ENCODE measurements at regions not wholly inside any gene's neighbourhood (a gene's known extent, or its start where the extent isn't known, plus 50 kb on each side); places are given as distances from the start of the nearest gene placed in this dataset.

GRCh38 chr4:106471151-106471550 is 102.6 kb upstream of the GIMD1 start:
- TF ChIP-seq RAD21 (IDR thresholded peaks at IDR 0.05; ENCODE audit: low read depth) (no peak), USF1 (IDR thresholded peaks at IDR 0.05) (no peak)

- TF ChIP-seq MAX (IDR thresholded peaks at IDR 0.05) (no peak), EGR1 (IDR thresholded peaks at IDR 0.05) (no peak), ZBTB7A (IDR thresholded peaks at IDR 0.05; ENCODE audit: low read depth) (no peak), FOXM1 (IDR thresholded peaks at IDR 0.05; ENCODE audit: borderline replicate concordance, low read depth) (no peak), TAF1 (IDR thresholded peaks at IDR 0.05; ENCODE audit: low read depth) (no peak), TEAD4 (IDR thresholded peaks at IDR 0.05) (no peak), RAD21 (IDR thresholded peaks at IDR 0.05; ENCODE audit: low read depth) (no peak), USF1 (IDR thresholded peaks at IDR 0.05) (no peak), CREB1 (IDR thresholded peaks at IDR 0.05; ENCODE audit: low read depth) (no peak), REST (IDR thresholded peaks at IDR 0.05; ENCODE audit: low read depth) (no peak), TCF12 (IDR thresholded peaks at IDR 0.05; ENCODE audit: low read depth) (no peak), CEBPB (IDR thresholded peaks at IDR 0.05) (no peak), EP300 (IDR thresholded peaks at IDR 0.05; ENCODE audit: borderline replicate concordance) (no peak), YY1 (IDR thresholded peaks at IDR 0.05; ENCODE audit: low read depth) (no peak), NFIC (IDR thresholded peaks at IDR 0.05) (no peak)
Measured at GRCh38 chr4:106463622-106464021, 95.0 kb upstream of the GIMD1 start.

- no peak for TF ChIP-seq TAF1 (IDR thresholded peaks at IDR 0.05; ENCODE audit: low read depth)
- TF ChIP-seq MAX (IDR thresholded peaks at IDR 0.05) = no peak
- no peak for TF ChIP-seq FOXM1 (IDR thresholded peaks at IDR 0.05; ENCODE audit: borderline replicate concordance, low read depth)
- no peak for TF ChIP-seq CREB1 (IDR thresholded peaks at IDR 0.05; ENCODE audit: low read depth)
Measured at GRCh38 chr4:106454581-106454980, 86.0 kb upstream of the GIMD1 start.

GRCh38 chr4:106454021-106454420 is 85.4 kb upstream of the GIMD1 start:
- TF ChIP-seq TAF1 (IDR thresholded peaks at IDR 0.05; ENCODE audit: low read depth) (no peak), MAX (IDR thresholded peaks at IDR 0.05) (no peak), EP300 (IDR thresholded peaks at IDR 0.05; ENCODE audit: borderline replicate concordance) (no peak), RAD21 (IDR thresholded peaks at IDR 0.05; ENCODE audit: low read depth) (no peak)

- TF ChIP-seq RAD21 (IDR thresholded peaks at IDR 0.05; ENCODE audit: low read depth) (no peak), TAF1 (IDR thresholded peaks at IDR 0.05; ENCODE audit: low read depth) (no peak), FOXM1 (IDR thresholded peaks at IDR 0.05; ENCODE audit: borderline replicate concordance, low read depth) (no peak), NFIC (IDR thresholded peaks at IDR 0.05) (no peak), TCF12 (IDR thresholded peaks at IDR 0.05; ENCODE audit: low read depth) (no peak)
Measured at GRCh38 chr4:106451091-106451490, 82.5 kb upstream of the GIMD1 start.

GRCh38 chr4:106450249-106450648 is 81.7 kb upstream of the GIMD1 start:
- no peak for TF ChIP-seq FOXM1 (IDR thresholded peaks at IDR 0.05; ENCODE audit: borderline replicate concordance, low read depth)
- peak; percentile 73 for TF ChIP-seq TEAD4 (IDR thresholded peaks at IDR 0.05)
- TF ChIP-seq NFIC (IDR thresholded peaks at IDR 0.05) = peak; percentile 65

GRCh38 chr4:106444557-106444956 is 76.0 kb upstream of the GIMD1 start:
- no peak for TF ChIP-seq EGR1 (IDR thresholded peaks at IDR 0.05)
- TF ChIP-seq ZBTB7A (IDR thresholded peaks at IDR 0.05; ENCODE audit: low read depth) = no peak
- TF ChIP-seq EP300 (IDR thresholded peaks at IDR 0.05; ENCODE audit: borderline replicate concordance) = no peak
- TF ChIP-seq TAF1 (IDR thresholded peaks at IDR 0.05; ENCODE audit: low read depth) = no peak
- TF ChIP-seq YY1 (IDR thresholded peaks at IDR 0.05; ENCODE audit: low read depth) = no peak
- no peak for TF ChIP-seq REST (IDR thresholded peaks at IDR 0.05; ENCODE audit: low read depth)
- no peak for TF ChIP-seq RAD21 (IDR thresholded peaks at IDR 0.05; ENCODE audit: low read depth)
- TF ChIP-seq TCF12 (IDR thresholded peaks at IDR 0.05; ENCODE audit: low read depth) = no peak
- TF ChIP-seq USF1 (IDR thresholded peaks at IDR 0.05) = no peak
- TF ChIP-seq TEAD4 (IDR thresholded peaks at IDR 0.05) = no peak
- TF ChIP-seq MAX (IDR thresholded peaks at IDR 0.05) = no peak
- no peak for TF ChIP-seq FOXM1 (IDR thresholded peaks at IDR 0.05; ENCODE audit: borderline replicate concordance, low read depth)
- no peak for TF ChIP-seq CEBPB (IDR thresholded peaks at IDR 0.05)
- TF ChIP-seq CREB1 (IDR thresholded peaks at IDR 0.05; ENCODE audit: low read depth) = no peak
- TF ChIP-seq NFIC (IDR thresholded peaks at IDR 0.05) = no peak

All from Ishikawa (cell line).